ENCODE measurements at regions not wholly inside any gene's neighbourhood (a gene's known extent, or its start where the extent isn't known, plus 50 kb on each side); places are given as distances from the start of the nearest gene placed in this dataset.

DNA sequence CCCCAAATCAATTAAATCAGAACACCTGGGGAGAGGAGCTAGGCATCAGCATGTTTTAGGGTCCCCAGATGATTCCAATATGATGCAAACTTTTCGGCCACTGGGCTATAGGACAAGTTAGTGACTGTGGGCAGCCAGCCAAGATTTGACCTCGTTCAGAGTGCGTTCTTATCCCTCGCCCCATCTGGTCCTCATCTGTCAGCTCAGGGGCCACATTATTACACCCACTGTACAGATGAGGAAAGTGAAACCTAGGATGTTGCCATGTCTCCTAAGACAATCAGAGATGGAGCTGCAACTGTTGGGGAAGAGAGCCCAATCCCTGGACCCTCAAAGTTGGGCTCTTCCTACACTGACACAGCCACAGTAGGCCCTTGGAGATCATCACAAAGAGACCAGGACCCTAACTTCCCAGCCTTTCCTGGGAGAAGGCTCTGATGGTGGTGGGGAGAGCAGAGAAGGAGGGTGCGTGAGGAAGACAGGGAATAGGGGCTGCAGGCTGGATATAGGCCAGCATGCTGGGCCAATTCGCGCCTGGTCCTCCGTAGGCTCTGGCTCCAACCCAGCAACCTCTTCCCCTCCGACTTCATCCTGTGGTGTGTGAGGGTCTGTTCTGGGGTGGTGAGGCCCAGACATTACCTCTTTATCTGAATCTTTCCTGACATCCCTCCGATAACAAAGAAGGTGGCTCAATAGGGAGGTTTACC lies 109.4 kb upstream of the ZMIZ1 start:
- no peak for DNase-seq

DNA sequence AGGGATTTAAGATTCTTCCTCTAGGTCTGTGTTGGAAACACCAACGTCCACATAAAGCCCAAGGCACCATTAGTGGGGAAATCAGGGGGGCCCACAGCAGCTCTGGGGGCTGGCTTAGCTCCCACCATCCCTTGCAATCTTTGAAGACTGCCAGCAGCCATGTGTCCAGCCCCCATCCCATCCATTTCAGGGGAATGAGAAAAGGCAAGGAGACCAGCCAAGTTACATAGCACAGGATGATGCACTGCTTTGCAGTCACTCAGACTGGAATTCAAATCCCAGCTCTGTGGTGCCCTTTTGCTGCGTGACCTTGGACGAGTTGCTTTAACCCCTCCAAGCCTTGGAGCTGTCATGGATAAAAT lies 108.9 kb upstream of the ZMIZ1 start:
- no peak for DNase-seq

DNA sequence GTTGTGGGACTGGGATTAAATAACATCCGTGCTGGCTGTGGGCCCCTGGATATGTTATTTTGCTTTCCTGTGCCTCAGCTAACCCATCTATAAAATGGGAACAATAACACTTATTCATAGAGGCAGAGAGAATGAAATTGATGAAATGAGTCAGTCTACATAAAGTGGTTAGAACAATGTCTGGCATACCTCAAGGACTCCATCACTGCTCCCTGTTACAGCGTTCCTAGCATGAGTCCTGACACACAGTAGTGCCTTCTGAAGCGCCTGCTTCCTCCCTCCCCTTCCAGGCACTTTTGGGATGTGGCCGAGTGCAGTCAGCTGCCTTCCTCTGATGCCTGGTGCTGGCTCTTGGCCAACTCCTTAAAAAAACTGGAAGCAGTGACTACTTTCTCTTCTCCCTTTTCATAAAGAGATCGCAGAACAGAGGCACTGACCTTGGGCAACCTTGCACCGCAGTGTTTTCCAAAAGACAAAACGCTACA lies 108.4 kb upstream of the ZMIZ1 start:
- no peak for DNase-seq

DNA sequence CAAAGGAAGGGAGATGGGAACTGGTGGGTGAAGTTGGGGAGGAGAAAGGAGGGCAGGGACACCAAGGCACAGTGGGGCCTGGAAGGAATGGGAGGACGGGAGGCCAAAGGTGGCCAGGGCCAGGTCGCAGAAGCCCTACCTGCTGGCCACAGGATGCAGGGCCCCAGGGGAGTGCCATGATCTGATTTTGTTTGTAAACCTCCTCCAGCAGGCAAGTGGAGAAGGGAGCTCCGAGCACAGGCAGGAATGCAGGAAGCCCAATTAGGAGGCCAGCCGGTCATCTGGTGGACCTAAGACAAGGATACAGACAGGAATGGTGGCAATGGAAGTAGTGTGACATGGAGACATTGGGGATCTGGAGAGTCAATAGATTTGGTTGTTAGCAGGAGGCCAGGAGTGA lies 107.0 kb upstream of the ZMIZ1 start:
- DNase-seq: no peak

DNA sequence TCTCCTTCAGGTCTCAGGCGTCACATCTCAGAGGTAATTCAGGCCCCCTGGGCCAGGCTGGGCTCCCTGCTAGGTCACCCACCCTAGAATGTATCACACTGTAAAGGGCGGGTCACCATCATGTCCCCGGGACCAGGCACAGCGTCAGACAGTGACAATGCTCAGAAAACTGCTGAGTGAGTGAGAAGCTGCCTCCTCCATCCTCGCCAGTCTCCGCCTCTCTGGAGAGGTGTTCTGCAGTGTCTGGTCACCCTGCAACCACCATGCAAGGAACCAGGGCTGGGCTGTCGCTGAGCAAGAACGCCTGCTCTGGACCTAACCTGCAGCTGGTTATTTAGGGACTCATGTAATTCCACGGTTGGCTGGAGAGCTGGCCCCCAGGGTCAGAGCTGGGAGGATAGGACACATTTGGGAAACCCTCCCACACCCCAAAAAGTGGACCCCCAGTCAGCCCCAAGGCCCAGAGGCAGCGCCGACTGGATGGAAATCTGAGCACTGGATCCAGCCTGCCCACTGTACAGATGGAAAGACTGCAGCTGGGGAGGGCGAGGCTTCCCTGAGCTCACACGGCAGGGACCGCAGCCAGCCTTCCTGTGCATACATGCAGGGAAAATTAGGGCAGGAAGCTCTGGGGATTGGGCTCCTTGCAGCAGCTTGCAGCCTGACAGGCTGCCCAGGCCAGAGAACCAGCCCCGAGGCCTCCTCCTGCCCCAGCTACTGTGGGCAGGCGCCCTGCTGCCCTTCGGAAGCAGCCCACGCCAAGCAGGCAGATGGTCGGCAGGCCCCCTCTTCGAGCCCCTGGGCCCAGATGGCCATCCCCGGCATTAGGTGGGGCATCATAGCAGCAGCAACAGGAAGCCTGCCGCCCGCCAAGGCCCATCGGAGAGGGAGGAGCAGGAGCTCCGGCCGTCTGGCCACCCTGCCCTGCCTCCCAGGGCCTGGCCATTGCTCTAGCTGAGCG lies 105.4 kb upstream of the ZMIZ1 start:
- no peak for DNase-seq

DNA sequence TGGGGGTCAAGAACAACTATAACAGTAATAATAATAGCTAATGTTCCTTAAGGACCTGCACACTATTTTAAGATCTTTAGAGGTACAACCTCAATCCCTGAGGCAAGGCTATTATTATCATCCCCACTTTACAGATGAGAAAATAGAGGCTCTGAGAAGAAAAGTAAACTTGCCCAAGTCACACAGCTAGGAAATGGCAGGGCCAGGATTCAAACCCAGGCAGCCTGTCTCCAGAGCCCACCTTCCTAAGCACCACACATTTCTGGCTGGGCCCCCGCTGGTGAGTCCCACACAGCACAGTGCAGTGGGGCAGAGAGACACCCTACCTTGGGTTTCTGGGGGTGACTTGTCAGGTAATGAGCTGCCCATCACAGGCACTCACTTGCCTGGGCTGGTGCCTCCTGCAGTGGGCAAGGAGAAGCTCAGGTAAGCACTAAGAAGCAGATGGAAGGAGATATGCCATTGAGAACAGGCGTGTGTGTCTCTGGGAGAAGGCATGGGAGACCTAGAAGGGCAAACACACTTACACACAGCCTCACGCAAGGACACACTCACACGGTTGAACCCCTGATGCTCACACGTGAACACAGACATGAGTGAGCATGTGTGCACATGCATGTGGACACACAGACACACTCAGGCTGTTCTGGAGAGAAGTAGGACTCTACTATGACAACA lies 104.4 kb upstream of the ZMIZ1 start:
- no peak for DNase-seq

DNA sequence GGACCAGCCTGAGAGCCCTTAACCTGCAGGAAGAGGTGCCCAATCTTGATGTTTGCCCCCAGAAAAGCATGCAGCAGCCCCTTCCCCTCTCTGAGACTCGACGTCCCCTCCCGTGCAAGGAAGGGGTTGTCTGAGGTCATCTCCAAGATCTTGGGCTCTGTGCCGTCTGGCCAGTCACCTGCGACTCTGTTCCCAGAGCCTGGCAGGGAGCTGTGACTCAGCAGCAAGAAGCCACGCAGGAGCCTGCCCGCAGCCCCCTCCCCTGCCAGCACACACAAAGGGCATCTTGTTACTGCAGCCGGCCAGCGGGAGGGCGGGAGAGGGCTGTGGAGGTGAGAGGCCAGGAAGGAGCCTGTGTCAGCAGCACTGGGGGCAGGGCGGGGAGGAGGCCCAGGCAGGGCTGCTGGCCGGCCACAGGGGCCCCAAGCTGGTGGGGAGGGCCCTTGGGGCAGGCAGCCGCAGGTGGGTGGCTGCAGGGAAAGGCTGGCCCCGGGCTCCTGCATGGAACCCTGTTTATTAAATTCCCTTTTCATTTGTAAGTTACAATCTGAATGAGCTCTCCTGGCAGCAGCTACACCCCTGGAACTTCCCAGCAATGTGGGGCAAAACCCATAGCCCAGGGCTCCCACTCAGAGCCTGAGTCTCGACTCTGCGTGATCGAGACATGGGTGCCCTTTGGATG lies 103.7 kb upstream of the ZMIZ1 start:
- DNase-seq: no peak

DNA sequence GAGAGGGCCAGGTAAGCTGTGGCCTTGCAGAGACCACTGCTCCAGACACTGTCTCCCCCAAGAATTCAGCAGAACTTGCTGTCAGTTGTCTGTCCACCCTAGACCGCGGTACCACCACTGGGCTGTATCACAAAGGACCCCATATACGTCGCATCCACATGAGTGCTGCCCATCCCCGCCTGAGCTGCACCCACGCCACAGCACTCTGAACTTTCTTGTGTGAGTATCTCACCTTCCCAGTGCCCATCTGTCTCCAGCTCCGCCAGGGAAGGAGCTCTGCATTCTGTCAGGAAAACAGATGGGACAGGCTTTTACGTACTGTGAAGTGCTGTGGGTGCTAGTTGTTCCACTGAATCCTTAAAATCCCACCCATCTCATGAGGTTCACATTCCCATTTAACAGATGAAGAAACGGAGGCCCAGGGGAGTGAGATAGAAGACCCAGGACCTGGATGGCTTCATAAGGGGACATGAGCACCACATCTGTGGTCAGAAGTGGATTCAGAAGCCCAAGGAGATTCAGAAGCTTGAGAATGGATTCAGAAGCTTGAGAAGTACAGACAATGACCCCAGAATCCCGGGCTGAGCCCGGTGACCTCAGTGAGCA lies 102.5 kb upstream of the ZMIZ1 start:
- no peak for DNase-seq

DNA sequence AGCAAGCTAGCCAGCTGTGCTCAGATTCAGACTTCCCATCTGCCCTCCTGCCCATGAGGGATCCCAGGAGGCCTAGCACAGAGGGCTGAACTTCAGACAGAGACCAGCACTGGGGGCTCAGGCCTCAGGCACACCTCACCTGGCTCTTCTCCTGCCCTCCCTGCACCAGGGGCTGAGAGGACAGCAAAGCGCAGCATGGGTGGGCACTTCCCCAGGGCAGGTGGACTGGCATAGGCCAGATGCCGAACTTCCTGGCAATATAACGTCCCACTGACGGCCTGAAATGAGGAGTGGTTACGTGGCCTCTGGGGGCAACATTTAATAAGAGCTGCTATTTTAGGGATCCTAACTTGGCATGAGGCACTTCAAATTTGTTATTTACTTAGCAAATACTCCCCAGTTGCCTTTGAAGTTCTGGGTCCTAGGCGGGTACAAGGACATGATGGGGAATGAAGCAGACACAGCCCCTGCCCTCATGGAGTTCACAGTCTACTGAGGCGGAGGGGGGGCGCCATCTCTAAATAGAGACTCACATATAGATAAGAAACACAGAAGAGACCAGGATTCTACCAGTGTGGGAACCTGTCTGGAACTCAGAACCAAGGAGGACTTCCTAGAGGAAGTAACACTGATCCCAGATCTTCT lies 101.8 kb upstream of the ZMIZ1 start:
- no peak for DNase-seq

DNA sequence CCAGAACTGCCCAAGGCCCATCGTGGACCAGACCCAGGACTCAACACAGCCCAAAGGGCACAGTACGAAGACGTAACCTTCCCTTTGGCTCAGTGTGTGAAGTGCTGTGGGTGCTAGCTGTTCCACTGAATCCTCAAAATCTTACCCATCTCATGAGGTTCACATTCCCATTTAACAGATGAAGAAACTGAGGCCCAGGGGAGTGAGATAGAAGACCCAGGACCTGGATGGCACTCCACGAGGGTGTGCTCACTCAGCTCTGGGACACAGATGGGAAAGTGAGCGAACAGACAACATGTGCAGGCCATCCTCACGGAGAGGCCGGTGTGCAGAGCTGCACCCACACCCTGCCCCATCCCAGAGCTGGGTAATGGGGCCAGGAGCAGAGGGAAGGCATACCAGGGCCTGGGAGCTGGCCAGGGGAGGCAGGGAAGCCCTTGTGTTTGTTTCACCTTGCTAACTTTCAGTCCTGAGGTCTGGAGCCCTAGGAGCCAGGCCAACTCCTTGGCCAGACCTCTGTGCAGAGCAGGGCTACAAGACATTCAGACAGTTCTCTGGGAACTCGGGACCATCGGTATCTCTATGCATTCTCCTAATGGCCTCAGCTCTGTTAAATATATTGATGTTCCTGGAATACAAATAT lies 100.3 kb upstream of the ZMIZ1 start:
- DNase-seq: no peak

DNA sequence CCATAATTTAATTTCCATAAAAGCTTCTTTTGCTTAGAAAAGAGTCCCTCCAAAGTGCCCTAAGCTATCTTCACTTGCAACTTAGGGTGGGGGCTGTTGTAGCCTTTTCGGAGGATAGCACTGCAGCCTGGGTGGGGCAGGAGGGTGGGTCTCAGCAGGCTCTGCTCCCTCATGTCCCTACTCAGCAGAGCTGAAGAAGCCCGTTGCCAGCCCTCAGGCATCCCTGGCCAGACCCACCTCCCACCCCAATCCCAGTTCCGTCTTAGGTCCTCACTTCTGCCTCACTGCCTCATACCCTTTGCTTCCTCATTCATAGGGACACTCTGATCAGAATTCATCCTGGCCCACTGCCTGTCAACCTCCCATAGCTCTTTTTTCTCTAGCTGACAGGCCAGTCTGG lies 99.8 kb upstream of the ZMIZ1 start:
- no peak for DNase-seq

DNA sequence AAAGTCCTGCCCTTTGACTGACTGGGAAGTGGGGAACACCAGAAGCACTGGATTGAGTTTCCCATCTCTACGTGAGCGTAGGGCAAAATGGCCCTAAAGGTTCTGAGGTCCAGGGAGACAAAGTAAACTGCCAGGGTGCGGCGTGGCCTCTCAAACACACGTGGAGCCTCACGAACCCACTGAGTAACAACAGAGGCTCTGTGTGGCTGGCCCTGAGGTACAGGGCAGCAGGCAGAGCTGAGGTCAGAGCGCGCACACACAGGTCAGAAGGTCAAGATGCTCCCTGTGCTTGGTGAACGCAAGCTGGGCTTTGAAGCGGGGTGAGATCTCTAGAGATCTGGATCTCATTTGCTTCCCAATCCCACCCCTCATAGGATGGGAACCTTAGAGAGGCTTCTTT lies 99.0 kb upstream of the ZMIZ1 start:
- no peak for DNase-seq

DNA sequence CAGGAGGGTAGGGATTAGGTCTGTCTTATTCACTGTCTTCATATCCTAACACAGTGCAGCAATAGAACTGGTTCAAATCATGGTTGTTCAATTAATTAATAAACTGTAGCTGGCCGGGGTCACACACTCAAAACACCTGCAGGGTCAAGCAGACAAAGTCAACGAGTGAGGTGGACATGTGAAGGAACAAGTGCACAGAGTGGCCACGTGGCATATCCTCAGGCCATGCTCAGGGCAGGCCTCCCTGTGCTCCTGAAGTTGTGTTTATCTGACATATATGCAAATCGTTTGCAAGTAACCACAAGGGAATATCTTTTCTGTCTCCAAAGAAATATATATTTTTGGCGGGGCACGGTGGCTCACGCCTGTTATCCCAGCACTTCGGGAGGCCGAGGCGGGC lies 98.5 kb upstream of the ZMIZ1 start:
- DNase-seq: no peak

DNA sequence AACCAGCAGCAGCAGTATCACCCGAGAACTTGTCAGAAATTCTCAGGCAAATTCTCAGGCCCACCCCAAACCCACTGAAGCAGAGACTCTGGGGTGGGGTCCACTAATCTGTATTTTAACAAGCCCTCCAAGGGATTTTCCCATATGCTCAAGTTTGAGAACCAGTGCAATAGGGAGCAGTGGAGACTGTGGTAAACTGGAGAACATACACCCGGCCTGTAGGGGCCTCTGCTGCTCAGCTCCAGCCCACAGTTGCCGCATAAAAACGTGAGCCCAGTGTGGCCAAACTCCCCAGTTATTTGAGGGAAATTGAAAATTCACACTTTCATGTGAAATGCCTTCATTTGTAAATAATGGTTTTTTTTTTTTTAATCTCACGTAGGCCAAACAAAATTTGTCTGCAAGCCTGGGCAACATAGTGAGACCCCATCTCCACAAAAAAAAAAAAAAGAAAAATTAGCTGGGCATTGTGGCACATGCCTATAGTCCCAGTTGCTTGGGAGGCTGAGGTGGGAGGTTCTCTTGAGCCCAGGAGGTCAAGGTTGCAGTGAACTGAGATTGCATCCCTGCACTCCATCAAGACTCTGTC lies 97.6 kb upstream of the ZMIZ1 start:
- DNase-seq: no peak

DNA sequence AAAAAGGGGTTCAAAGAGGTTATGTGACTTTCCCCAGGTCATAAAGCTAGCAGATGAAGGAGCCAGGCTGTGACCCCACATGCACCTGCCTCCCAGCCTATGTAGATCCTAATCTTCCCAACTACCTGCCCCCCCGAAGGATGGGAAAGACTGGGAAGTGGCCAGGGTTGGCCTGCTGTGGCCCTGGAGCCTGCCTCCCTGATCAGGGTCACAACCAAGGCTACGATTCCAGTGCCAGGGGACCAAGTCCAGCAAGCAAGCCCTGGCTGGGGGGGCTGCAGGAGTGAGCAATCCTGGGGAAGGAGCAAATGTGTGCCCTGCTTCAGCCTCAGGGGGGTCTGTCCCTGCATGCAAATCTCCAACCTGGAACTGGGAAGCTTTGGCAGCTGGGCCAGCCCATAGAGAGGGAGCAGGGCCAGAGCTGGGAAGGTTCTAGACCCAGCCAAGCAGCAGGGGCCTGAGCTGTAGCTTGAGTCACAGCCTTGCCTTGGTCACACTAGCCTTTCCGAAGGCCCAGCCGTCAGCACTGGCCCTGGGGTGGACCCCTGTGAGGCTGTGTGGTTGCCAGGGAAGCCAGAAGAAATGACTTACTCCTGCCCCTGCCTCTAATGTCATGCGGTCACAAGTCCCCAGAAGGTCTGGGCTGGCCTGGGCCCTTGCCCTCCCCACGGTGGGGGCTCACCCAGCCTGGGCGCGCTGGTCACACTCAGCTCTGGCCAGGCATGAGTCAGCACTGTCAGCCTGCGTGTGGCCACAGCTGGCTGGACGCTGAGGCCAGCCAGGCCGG lies 96.4 kb upstream of the ZMIZ1 start:
- DNase-seq: no peak

DNA sequence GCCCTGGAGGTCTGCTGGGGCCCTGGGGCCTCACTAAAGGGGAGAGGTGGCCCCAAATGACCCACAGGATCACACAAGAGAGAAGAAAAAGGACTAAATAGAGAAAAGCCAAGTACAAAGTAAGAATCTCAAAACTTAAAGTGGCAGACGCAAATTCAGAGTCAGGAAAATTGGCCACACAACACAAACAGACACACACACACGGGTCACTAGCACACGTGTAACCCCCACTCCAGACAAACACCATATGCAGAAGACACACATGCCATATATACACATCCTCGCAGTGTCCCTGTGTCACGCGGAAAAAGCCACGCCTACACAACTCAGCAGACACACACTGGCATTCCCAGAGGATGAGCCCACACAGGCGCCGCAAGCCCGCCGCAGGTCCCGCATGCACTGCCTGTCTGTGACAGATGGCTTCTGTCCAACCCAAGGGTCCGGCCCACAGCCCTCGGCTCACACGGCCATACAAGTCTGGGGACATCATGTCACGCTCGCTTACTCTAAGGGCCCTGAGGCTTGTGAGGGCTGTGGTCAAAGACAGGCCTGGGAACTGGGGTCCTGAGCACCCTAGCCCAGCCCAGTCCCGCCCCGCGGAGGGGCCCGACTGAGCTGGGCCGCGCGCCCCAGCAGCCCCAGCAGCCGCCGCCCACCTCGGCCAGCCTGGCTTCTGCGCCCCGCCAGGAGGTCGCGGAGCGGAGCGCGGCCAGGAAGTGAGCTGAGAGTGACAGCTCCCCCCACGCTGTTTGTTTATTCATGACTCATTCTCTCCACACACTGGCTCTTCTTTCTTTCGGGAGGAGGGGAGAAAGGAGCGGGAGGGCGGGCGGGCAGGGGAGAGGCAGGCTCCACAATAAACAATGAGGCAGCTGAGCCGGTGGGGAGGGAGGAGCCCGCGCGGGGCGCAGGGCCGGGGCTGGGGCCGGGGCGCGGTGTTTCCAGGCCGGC lies 95.5 kb upstream of the ZMIZ1 start:
- peak; percentile 39 to 45 for DNase-seq

DNA sequence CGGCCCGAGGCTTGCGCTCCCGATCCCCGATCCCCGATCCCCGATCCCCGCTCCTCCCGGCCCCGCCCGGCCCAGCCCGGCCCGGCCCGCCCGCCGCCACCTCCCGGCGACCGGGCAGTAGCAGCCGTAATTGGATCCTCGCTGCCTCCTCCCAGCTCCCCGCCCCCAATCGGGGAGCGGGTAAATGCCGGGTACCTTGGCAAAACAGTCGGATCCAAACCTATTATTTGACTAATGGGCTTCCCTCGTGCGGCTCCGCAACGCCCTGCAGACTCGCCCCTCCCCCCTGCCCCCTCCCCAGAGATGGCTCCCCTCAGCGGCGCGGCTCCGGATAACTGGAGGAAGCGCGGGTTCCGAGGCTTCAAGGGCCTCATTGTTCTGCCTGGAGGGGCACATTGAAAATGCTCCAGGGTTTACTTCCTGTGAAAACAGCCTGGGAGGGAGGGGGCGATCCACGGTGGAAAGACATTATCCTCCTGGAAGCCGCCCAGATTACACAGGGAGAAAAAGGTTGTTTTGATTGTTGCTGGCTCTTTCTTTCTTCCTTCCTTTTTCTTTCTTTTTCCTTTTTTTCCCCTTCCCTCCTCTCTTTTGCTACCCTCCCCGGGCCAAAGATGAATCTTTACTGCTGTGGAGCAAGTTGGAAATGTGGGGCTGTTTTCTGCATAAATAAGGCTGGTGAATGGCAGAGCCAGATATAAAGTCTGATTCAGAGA lies 94.7 kb upstream of the ZMIZ1 start:
- no peak for DNase-seq

DNA sequence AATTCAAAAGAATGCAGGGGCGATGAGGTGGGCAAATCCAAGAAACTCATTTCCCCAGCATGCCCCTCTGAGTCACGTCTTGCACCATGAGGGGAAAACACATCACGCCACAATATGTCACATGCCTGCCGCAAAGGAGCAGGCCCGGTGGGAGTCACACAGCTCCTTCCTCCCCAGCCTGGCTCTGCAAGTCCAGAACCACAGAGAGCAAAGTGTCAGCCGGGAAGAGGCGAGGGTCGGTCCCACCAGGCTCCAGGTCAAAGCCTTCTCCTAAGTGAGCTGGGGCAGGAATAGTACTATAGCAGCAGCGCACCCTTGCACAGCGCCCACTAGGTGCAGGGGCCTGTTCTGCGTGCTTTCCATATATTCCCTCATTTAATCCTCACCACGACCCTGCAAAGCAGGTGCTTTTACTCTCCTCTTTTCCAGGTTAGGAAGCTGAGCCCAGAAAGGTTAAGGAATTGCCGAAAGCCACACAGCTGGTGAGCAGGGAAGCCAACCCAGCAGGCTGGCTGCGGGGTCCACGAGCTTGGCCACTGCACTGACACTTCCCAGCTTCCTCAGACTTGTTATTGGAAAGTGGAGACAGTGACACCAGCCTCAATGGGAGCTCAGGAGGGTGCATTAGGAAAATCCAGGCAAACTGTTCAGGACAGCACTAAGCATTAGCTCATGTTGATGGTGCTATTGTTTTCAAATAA lies 94.0 kb upstream of the ZMIZ1 start:
- DNase-seq: peak; percentile 55 to 56

All from AML-193 (cell line).